ENCODE measurements at regions not wholly inside any gene's neighbourhood (a gene's known extent, or its start where the extent isn't known, plus 50 kb on each side); places are given as distances from the start of the nearest gene placed in this dataset.

DNA sequence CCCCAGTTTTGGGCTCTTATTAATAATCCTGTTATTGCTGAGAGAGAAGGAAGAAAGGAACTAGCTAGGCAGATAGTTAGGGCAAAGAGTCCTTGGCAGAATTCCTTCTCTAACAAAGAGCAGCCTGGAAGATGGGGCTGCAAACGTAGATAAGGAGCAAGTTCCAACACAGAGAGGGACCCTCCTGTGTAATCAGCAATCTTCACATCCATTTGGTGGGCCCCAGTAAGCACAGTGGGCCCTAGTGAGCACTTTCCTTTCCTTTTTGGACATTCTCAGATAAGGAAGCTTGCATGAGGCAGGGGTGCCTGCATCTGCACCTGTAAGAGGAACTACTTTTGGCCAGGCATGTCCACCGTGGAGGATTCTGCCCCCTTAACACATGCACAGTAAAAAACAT is 119.6 kb upstream of the SGO1 start:
- TF ChIP-seq CTCF (IDR thresholded peaks at IDR 0.05) (no peak), POLR2A (IDR thresholded peaks at IDR 0.05) (no peak)

All from thyroid gland (tissue), 4 donors.